GM23338 (cell line): ENCODE measurements at regions not wholly inside any gene's neighbourhood (a gene's known extent, or its start where the extent isn't known, plus 50 kb on each side); places are given as distances from the start of the nearest gene placed in this dataset.

ENCODE experiments used
- ATAC-seq: fragments of 200-7000 bp; cut with Tn5 transposase; 3 replicates; pipeline ENCODE4 v1.9.1; 2020
- DNase-seq: peaks from one replicate; pipeline ENCODE4 v3.0.0-alpha.2; 2015; ENCODE audit warnings: low spot score
- H2AFZ ChIP-seq: fragments of 200-600 bp; sonication (generic); 2 replicates; pipeline ENCODE4 v1.8.0; 2016; ENCODE audit warnings: antibody characterized with exemption, mild to moderate bottlenecking, moderate library complexity
- H3F3A ChIP-seq: fragments of 200-600 bp; sonication (generic); replicated peaks from 2 replicates; pipeline ENCODE4 v1.8.0; 2017; ENCODE audit warnings: antibody characterized with exemption, mixed run types, low read depth
- H3K27ac ChIP-seq: fragments of 200-600 bp; sonication (generic); 2 replicates; pipeline ENCODE4 v1.6.1; 2016; ENCODE audit warnings: low read depth
- H3K27me3 ChIP-seq: fragments of 200-600 bp; sonication (generic); 2 replicates; pipeline ENCODE4 v1.8.0; 2016; ENCODE audit warnings: mild to moderate bottlenecking, mixed run types, moderate library complexity; ENCODE audit not compliant: insufficient read depth
- H3K36me3 ChIP-seq: fragments of 200-600 bp; sonication (generic); 2 replicates; pipeline ENCODE4 v1.8.0; 2016; ENCODE audit warnings: mild to moderate bottlenecking; ENCODE audit not compliant: insufficient read depth
- H3K4me1 ChIP-seq: fragments of 200-600 bp; sonication (generic); 2 replicates; pipeline ENCODE4 v1.8.0; 2016; ENCODE audit warnings: mild to moderate bottlenecking, moderate library complexity; ENCODE audit not compliant: insufficient read depth
- H3K4me2 ChIP-seq: fragments of 200-600 bp; sonication (generic); 2 replicates; pipeline ENCODE4 v1.7.1; 2017; ENCODE audit warnings: mixed run types
- H3K4me3 ChIP-seq: fragments of 200-600 bp; sonication (generic); 2 replicates; pipeline ENCODE4 v1.6.1; 2016; ENCODE audit warnings: mixed run types
- H3K79me2 ChIP-seq: fragments of 200-600 bp; sonication (generic); replicated peaks from 2 replicates; pipeline ENCODE4 v1.8.0; 2017; ENCODE audit warnings: mild to moderate bottlenecking; ENCODE audit not compliant: insufficient read depth
- H3K9me2 ChIP-seq: fragments of 200-600 bp; sonication (generic); 2 replicates; pipeline ENCODE4 v1.8.0; 2017; ENCODE audit not compliant: insufficient read depth
- H4K20me1 ChIP-seq: fragments of 200-600 bp; sonication (generic); replicated peaks from 2 replicates; pipeline ENCODE4 v1.8.0; 2017; ENCODE audit warnings: mild to moderate bottlenecking; ENCODE audit not compliant: insufficient read depth
- H3K27ac Mint-ChIP-seq: 2 replicates; pipeline ENCODE4 v1.8.0; 2020; ENCODE audit warnings: inconsistent platforms, mild to moderate bottlenecking, moderate library complexity, mixed read lengths
- H3K27me3 Mint-ChIP-seq: 3 replicates; pipeline ENCODE4 v1.8.0; 2022; ENCODE audit warnings: low read depth, mild to moderate bottlenecking, moderate library complexity, mixed read lengths, inconsistent platforms; ENCODE audit not compliant: insufficient read depth, poor library complexity
- H3K36me3 Mint-ChIP-seq: 3 replicates; pipeline ENCODE4 v1.8.0; 2021; ENCODE audit warnings: low read depth, mild to moderate bottlenecking, inconsistent platforms, moderate library complexity, mixed read lengths
- H3K4me1 Mint-ChIP-seq: 3 replicates; pipeline ENCODE4 v1.8.0; 2020; ENCODE audit warnings: mild to moderate bottlenecking, inconsistent platforms, mixed read lengths
- H3K4me3 Mint-ChIP-seq: 3 replicates; pipeline ENCODE4 v1.8.0; 2021; ENCODE audit warnings: moderate library complexity, mild to moderate bottlenecking, inconsistent platforms, mixed read lengths
- H3K9me3 Mint-ChIP-seq: 3 replicates; pipeline ENCODE4 v1.8.0; 2020; ENCODE audit warnings: moderate library complexity, mild to moderate bottlenecking, inconsistent platforms, mixed read lengths
- ETS1 ChIP-seq: IDR thresholded peaks from 2 replicates; pipeline ENCODE4 v1.6.1; 2016; ENCODE audit warnings: antibody characterized with exemption
- EZH2 ChIP-seq: fragments of 200-600 bp; sonication (generic); IDR thresholded peaks from one replicate; pipeline ENCODE4 v1.8.0; 2017; ENCODE audit warnings: antibody characterized with exemption, mild to moderate bottlenecking, low read depth; ENCODE audit not compliant: unreplicated experiment
- NANOG ChIP-seq: IDR thresholded peaks from 2 replicates; pipeline ENCODE4 v1.6.1; 2016; ENCODE audit warnings: antibody characterized with exemption, borderline replicate concordance
- REST ChIP-seq: IDR thresholded peaks from one replicate; pipeline ENCODE4 v1.6.1; 2018; ENCODE audit warnings: antibody characterized with exemption; ENCODE audit not compliant: unreplicated experiment
- ZNF114 ChIP-seq: fragments of 250-450 bp; sonication (Bioruptor Pico); IDR thresholded peaks from 2 replicates; pipeline ENCODE4 v1.5.0; 2020; ENCODE audit warnings: mild to moderate bottlenecking, moderate library complexity
- ZNF331 ChIP-seq: fragments of 250-450 bp; sonication (Bioruptor Pico); IDR thresholded peaks from 2 replicates; pipeline ENCODE4 v1.5.0; 2020; ENCODE audit warnings: low read depth, mild to moderate bottlenecking, moderate library complexity

GRCh38 chr6:134519465-134519864 is 201.6 kb upstream of the SGK1 start (continued):
- no peak for TF ChIP-seq ETS1
- TF ChIP-seq ZNF114 (CRISPR knock-in tag): no peak
- TF ChIP-seq ZNF331 (CRISPR knock-in tag): no peak
- no peak for TF ChIP-seq EZH2
- TF ChIP-seq NANOG: no peak

GRCh38 chr6:134517868-134518267 is 200.0 kb upstream of the SGK1 start:
- H3K27ac ChIP-seq: no peak overlapping the region

More at GRCh38 chr6:134517868-134518267, 200.0 kb upstream of the SGK1 start:
- H3K27me3 Mint-ChIP-seq: no peaks in the 10 kb centered on the region
- no peaks in the 10 kb centered on the region for H3K27me3 ChIP-seq
- H3K4me3 Mint-ChIP-seq: peak overlapping the region; percentile 17; the same call in 2 of the 3 replicates
- TF ChIP-seq ETS1 (no peak), REST (no peak)
- no peak overlapping the region for H3K4me3 ChIP-seq
- no peaks in the 10 kb centered on the region for H4K20me1 ChIP-seq
- H3K36me3 ChIP-seq: no peaks in the 10 kb centered on the region
- H3K79me2 ChIP-seq: no peaks in the 10 kb centered on the region
- H3K4me2 ChIP-seq: 0 out of 2 replicates have a peak overlapping the region, but pooled peaks have one; percentile 17
- H2AFZ ChIP-seq: peak overlapping the region; percentile 56
- DNase-seq (no peak), ATAC-seq (no peak; the same call in 2 of the 3 replicates)
- no peaks in the 10 kb centered on the region for H3F3A ChIP-seq
- H3K9me2 ChIP-seq: no peaks in the 10 kb centered on the region
- peak overlapping the region; percentile 38; the same call in 1 of the 2 replicates for H3K27ac Mint-ChIP-seq
- no peaks in the 10 kb centered on the region for H3K9me3 Mint-ChIP-seq
- peaks cover 27% of the 10 kb centered on the region; the same call in 1 of the 2 replicates for H3K4me1 ChIP-seq
- H3K4me1 Mint-ChIP-seq: peaks cover 23% of the 10 kb centered on the region
- H3K36me3 Mint-ChIP-seq: no peaks in the 10 kb centered on the region
